CD14-positive monocyte (primary cell): ENCODE measurements at regions not wholly inside any gene's neighbourhood (a gene's known extent, or its start where the extent isn't known, plus 50 kb on each side); places are given as distances from the start of the nearest gene placed in this dataset.

ENCODE experiments used
- DNase-seq, 3 donors: peaks; one replicate each; pipeline ENCODE4 v3.0.0-alpha.2; 2011 to 2022
- H2AFZ ChIP-seq: 2 replicates; pipeline ENCODE4 v1.6.0; 2012; ENCODE audit warnings: mild to moderate bottlenecking, low read depth, low read length, inconsistent platforms; ENCODE audit not compliant: insufficient read depth, poor library complexity, severe bottlenecking
- H3K27ac ChIP-seq, 2 donors: 1 replicate in 1 of 2; 2 replicates in 1 of 2; pipeline ENCODE4 v1.5.1; 2012 to 2013; ENCODE audit warnings: low read length in 2 of 2, control low read depth in 1 of 2, inconsistent platforms in 1 of 2, low read depth in 1 of 2, mild to moderate bottlenecking in 1 of 2
- H3K27me3 ChIP-seq, 2 donors: one replicate each; pipeline versions ENCODE4 v1.6.0 to v1.6.1; 2011 to 2013; ENCODE audit warnings: low read length in 2 of 2; ENCODE audit not compliant: control insufficient read depth in 2 of 2, insufficient read depth in 2 of 2
- H3K36me3 ChIP-seq, 2 donors: replicated peaks in 1 of 2; 1 replicate in 1 of 2; 2 replicates in 1 of 2; pipeline versions ENCODE4 v1.5.1 to v1.6.1; 2012 to 2013; ENCODE audit warnings: low read length in 2 of 2, control low read depth in 1 of 2, inconsistent platforms in 1 of 2, mild to moderate bottlenecking in 1 of 2; ENCODE audit not compliant: insufficient read depth in 2 of 2, control insufficient read depth in 1 of 2
- H3K4me1 ChIP-seq, 2 donors: 1 replicate in 1 of 2; 2 replicates in 1 of 2; pipeline versions ENCODE4 v1.5.1 to v1.6.1; 2012 to 2013; ENCODE audit warnings: low read length in 2 of 2, control low read depth in 1 of 2, inconsistent platforms in 1 of 2, mild to moderate bottlenecking in 1 of 2, moderate library complexity in 1 of 2; ENCODE audit not compliant: insufficient read depth in 2 of 2, control insufficient read depth in 1 of 2
- H3K4me2 ChIP-seq: replicated peaks from 2 replicates; pipeline ENCODE3; 2012; ENCODE audit warnings: low read length, moderate library complexity, mild to moderate bottlenecking; ENCODE audit not compliant: poor library complexity, severe bottlenecking; ENCODE audit errors: extremely low read depth
- H3K4me3 ChIP-seq, 3 experiments: fragments of 200-600 bp in 1 of 3; sonication (generic) in 1 of 3; replicated peaks in 1 of 3; 1 replicate in 2 of 3; 2 replicates in 1 of 3; pipeline ENCODE4 v1.5.1; 2011 to 2013; ENCODE audit warnings: low read length in 3 of 3, mild to moderate bottlenecking in 3 of 3, control low read depth in 2 of 3, low read depth in 2 of 3, inconsistent platforms in 1 of 3, moderate library complexity in 1 of 3
- H3K79me2 ChIP-seq: 2 replicates; pipeline ENCODE4 v1.6.0; 2012; ENCODE audit warnings: mild to moderate bottlenecking, control low read depth, inconsistent platforms, low read length, moderate library complexity; ENCODE audit not compliant: insufficient read depth
- H3K9ac ChIP-seq: 2 replicates; pipeline ENCODE4 v1.6.0; 2017; ENCODE audit warnings: low read length, mild to moderate bottlenecking; ENCODE audit not compliant: insufficient read depth, poor library complexity, severe bottlenecking
- H3K9me3 ChIP-seq, 2 donors: replicated peaks in 1 of 2; 1 replicate in 1 of 2; 2 replicates in 1 of 2; pipeline versions ENCODE4 v1.5.1 to v1.6.1; 2012 to 2013; ENCODE audit warnings: low read length in 2 of 2, control low read depth in 1 of 2; ENCODE audit not compliant: control insufficient read depth in 1 of 2, insufficient read depth in 1 of 2
- H4K20me1 ChIP-seq: 2 replicates; pipeline ENCODE4 v1.6.0; 2012; ENCODE audit warnings: mild to moderate bottlenecking, low read length, control low read depth, moderate library complexity; ENCODE audit not compliant: insufficient read depth
- H3K27ac Mint-ChIP-seq, 7 donors: one replicate each; pipeline ENCODE4 v1.8.0; 2020; ENCODE audit warnings: mild to moderate bottlenecking in 7 of 7, mixed read lengths in 7 of 7, moderate library complexity in 6 of 7, inconsistent platforms in 2 of 7
- H3K27me3 Mint-ChIP-seq, 3 donors: one replicate each; pipeline ENCODE4 v1.8.0; 2021 to 2022; ENCODE audit warnings: low read depth in 3 of 3, mild to moderate bottlenecking in 3 of 3, mixed read lengths in 3 of 3, moderate library complexity in 3 of 3, inconsistent platforms in 1 of 3
- H3K36me3 Mint-ChIP-seq, 2 donors: one replicate each; pipeline ENCODE4 v1.8.0; 2020; ENCODE audit warnings: mixed read lengths in 2 of 2, inconsistent platforms in 1 of 2, mild to moderate bottlenecking in 1 of 2
- H3K4me1 Mint-ChIP-seq: one replicate; pipeline ENCODE4 v1.8.0; 2020; ENCODE audit warnings: mild to moderate bottlenecking, mixed read lengths
- H3K4me3 Mint-ChIP-seq, 2 donors: one replicate each; pipeline ENCODE4 v1.8.0; 2020; ENCODE audit warnings: mild to moderate bottlenecking in 2 of 2, mixed read lengths in 2 of 2, moderate library complexity in 1 of 2
- H3K9me3 Mint-ChIP-seq, 7 donors: one replicate each; pipeline ENCODE4 v1.8.0; 2020 to 2022; ENCODE audit warnings: mixed read lengths in 7 of 7, mild to moderate bottlenecking in 6 of 7, moderate library complexity in 6 of 7, inconsistent platforms in 2 of 7
- intact Hi-C, 2 donors: fragments of 100-400 bp; cut with micrococcal nuclease; formaldehyde crosslinking; loops; one replicate each; pipeline versions ENCODE4 v1.15.0 to v1.15.1; 2023
- TF ChIP-seq, protein P1 (sequence below): fragments of 200-600 bp; IDR thresholded peaks from one replicate; pipeline ENCODE4 v1.8.0; 2022; ENCODE audit warnings: antibody characterized with exemption, mild to moderate bottlenecking

DNA sequence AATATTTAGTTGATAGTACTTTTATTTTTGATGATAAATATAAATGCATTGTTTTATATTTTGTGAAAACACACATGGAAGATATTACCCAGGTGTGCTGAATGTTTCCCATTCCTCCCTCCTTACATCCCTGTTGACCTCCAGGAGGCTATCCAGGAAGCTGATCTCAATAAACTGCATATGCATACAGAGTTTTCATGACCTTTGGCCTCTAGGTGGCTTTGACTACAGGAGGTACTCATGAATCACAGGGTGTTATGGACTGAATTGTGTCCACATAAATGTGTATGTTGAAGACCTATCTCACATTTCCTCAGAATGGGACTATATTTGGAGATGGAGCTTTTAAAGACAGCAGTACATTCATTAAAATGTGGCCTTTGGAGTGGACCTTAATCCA lies 914.9 kb upstream of the NCAM2 start:
- Histone ChIP-seq H3K4me3 (no peak overlapping the region), H2AFZ (no peak overlapping the region), H3K79me2 (no peaks in the 10 kb centered on the region), H3K4me1 (no peaks in the 10 kb centered on the region), H3K27me3 (no peaks in the 10 kb centered on the region), H3K9ac (no peak overlapping the region), H3K9me3 (peaks cover 1 to 10% of the 10 kb centered on the region in 2 donors), H4K20me1 (no peaks in the 10 kb centered on the region), H3K36me3 (no peaks in the 10 kb centered on the region), H3K27ac (no peak overlapping the region), H3K4me2 (no peak overlapping the region)
- no peaks in the 10 kb centered on the region for H3K27me3 Mint-ChIP-seq
- DNase-seq: no peak
- H3K36me3 Mint-ChIP-seq: no peaks in the 10 kb centered on the region
- H3K4me1 Mint-ChIP-seq: no peaks in the 10 kb centered on the region
- H3K4me3 Mint-ChIP-seq: no peak overlapping the region
- intact Hi-C loops: no loop called here
- peaks cover 0 to 17% (median 6%) of the 10 kb centered on the region in 7 donors for H3K9me3 Mint-ChIP-seq
- H3K27ac Mint-ChIP-seq: no peak overlapping the region
- TF ChIP-seq, protein P1, sequence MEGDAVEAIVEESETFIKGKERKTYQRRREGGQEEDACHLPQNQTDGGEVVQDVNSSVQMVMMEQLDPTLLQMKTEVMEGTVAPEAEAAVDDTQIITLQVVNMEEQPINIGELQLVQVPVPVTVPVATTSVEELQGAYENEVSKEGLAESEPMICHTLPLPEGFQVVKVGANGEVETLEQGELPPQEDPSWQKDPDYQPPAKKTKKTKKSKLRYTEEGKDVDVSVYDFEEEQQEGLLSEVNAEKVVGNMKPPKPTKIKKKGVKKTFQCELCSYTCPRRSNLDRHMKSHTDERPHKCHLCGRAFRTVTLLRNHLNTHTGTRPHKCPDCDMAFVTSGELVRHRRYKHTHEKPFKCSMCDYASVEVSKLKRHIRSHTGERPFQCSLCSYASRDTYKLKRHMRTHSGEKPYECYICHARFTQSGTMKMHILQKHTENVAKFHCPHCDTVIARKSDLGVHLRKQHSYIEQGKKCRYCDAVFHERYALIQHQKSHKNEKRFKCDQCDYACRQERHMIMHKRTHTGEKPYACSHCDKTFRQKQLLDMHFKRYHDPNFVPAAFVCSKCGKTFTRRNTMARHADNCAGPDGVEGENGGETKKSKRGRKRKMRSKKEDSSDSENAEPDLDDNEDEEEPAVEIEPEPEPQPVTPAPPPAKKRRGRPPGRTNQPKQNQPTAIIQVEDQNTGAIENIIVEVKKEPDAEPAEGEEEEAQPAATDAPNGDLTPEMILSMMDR: no peak

DNA sequence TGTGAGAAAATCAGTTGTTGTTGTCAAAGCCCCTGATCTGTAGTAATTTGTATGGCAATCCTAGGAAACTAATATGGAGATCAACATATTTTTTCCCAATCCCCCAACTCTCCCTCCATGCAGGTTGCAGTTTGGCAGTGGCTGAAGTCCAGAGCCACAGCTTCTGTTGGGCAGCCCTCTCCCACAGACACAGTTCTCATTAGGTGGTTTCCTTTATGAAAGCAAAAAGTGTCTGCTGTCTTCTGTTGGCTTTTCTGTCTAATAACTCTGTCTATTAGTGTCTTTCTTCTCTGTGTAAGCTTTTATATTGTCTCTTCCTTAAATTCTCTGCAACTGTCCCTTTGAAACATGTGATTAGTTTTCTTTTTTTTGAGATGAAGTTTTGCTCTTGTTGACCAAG lies 914.3 kb upstream of the NCAM2 start:
- intact Hi-C loops: no loop called here
- no peaks in the 10 kb centered on the region for H3K27me3 Mint-ChIP-seq
- no peaks in the 10 kb centered on the region for H3K4me1 ChIP-seq
- H3K4me3 ChIP-seq: no peak overlapping the region
- H3K4me2 ChIP-seq: no peak overlapping the region
- no peaks in the 10 kb centered on the region for H4K20me1 ChIP-seq
- peaks cover under 1 to 11% (median 5%) of the 10 kb centered on the region in 7 donors for H3K9me3 Mint-ChIP-seq
- no peak for DNase-seq
- H3K9me3 ChIP-seq: peaks cover 0 to 7% of the 10 kb centered on the region in 2 donors
- no peaks in the 10 kb centered on the region for H3K4me1 Mint-ChIP-seq
- no peak overlapping the region for H3K4me3 Mint-ChIP-seq
- H2AFZ ChIP-seq: no peak overlapping the region
- H3K27me3 ChIP-seq: no peaks in the 10 kb centered on the region
- H3K79me2 ChIP-seq: no peaks in the 10 kb centered on the region
- H3K36me3 Mint-ChIP-seq: no peaks in the 10 kb centered on the region
- TF ChIP-seq, protein P1: no peak
- no peaks in the 10 kb centered on the region for H3K36me3 ChIP-seq
- H3K9ac ChIP-seq: no peak overlapping the region
- no peak overlapping the region for H3K27ac Mint-ChIP-seq
- H3K27ac ChIP-seq: no peak overlapping the region
